Pulmonary artery endothelial cell (primary cell): ENCODE measurements at regions not wholly inside any gene's neighbourhood (a gene's known extent, or its start where the extent isn't known, plus 50 kb on each side); places are given as distances from the start of the nearest gene placed in this dataset.

Source experiments
- DNase-seq: peaks from one replicate; pipeline ENCODE4 v3.0.0-alpha.2; 2011; ENCODE audit warnings: low read depth, low spot score

- DNase-seq, result no peak
Measured at GRCh38 chr2:172204309-172204708, 101.6 kb upstream of the DLX2 start.

- DNase-seq, result no peak
Measured at GRCh38 chr2:172204762-172205161, 102.1 kb upstream of the DLX2 start.

GRCh38 chr2:172205292-172205691 lies 102.6 kb upstream of the DLX2 start:
- no peak for DNase-seq

GRCh38 chr2:172207911-172208310 lies 105.2 kb upstream of the DLX2 start:
- DNase-seq, result no peak

GRCh38 chr2:172208791-172209325 lies 106.2 kb upstream of the DLX2 start:
- no peak for DNase-seq

- no peak for DNase-seq
Measured at GRCh38 chr2:172210599-172210998, 107.9 kb upstream of the DLX2 start.

- DNase-seq, result no peak
Measured at GRCh38 chr2:172211512-172211911, 108.8 kb upstream of the DLX2 start.

- no peak for DNase-seq
Measured at GRCh38 chr2:172213116-172213860, 110.6 kb upstream of the DLX2 start.

GRCh38 chr2:172214252-172214651 lies 111.6 kb upstream of the DLX2 start:
- no peak for DNase-seq

GRCh38 chr2:172215172-172215935 lies 112.7 kb upstream of the DLX2 start:
- no peak for DNase-seq

- DNase-seq, result no peak
Measured at GRCh38 chr2:172215936-172216335, 113.2 kb upstream of the DLX2 start.

GRCh38 chr2:172216477-172216876 lies 113.8 kb upstream of the DLX2 start:
- no peak for DNase-seq

- no peak for DNase-seq
Measured at GRCh38 chr2:172219201-172219600, 116.5 kb upstream of the DLX2 start.

- peak; percentile 40 for DNase-seq
Measured at GRCh38 chr2:172220121-172220520, 117.4 kb upstream of the DLX2 start.

GRCh38 chr2:172223601-172224054 lies 120.9 kb upstream of the DLX2 start:
- no peak for DNase-seq

GRCh38 chr2:172225786-172226185 lies 123.1 kb upstream of the DLX2 start:
- DNase-seq, result no peak

- no peak for DNase-seq
Measured at GRCh38 chr2:172226244-172227061, 123.8 kb upstream of the DLX2 start.

- no peak for DNase-seq
Measured at GRCh38 chr2:172227719-172228118, 125.0 kb upstream of the DLX2 start.

- DNase-seq, result no peak
Measured at GRCh38 chr2:172228177-172228808, 125.6 kb upstream of the DLX2 start.

GRCh38 chr2:172229125-172229524 lies 126.4 kb upstream of the DLX2 start:
- no peak for DNase-seq

- DNase-seq, result no peak
Measured at GRCh38 chr2:172230332-172230888, 127.7 kb upstream of the DLX2 start.
